Stomach (tissue), 4 donors: ENCODE measurements at regions not wholly inside any gene's neighbourhood (a gene's known extent, or its start where the extent isn't known, plus 50 kb on each side); places are given as distances from the start of the nearest gene placed in this dataset.

Source experiments
- EP300 ChIP-seq: sonication (generic); formaldehyde crosslinking; IDR thresholded peaks from one replicate; pipeline ENCODE4 v1.6.1; 2017; ENCODE audit warnings: antibody characterized with exemption
- POLR2A ChIP-seq, 4 donors: fragments of 450-650 bp; IDR thresholded peaks; one replicate each; pipeline ENCODE4 v1.6.1; 2016; ENCODE audit warnings: antibody characterized with exemption in 4 of 4, control low read depth in 2 of 4, mild to moderate bottlenecking in 1 of 4, moderate library complexity in 1 of 4
- POLR2AphosphoS5 ChIP-seq, 3 donors: sonication (generic); formaldehyde crosslinking; IDR thresholded peaks; one replicate each; pipeline ENCODE4 v1.6.1; 2016; ENCODE audit warnings: antibody characterized with exemption in 3 of 3
- TF ChIP-seq, protein P1 (sequence below), 7 experiments: fragments of 450-650 bp in 4 of 7; fragments of 200-600 bp in 3 of 7; sonication (generic) in 3 of 7; IDR thresholded peaks; one replicate each; pipeline ENCODE4 v1.5.1; 2016 to 2019; ENCODE audit warnings: antibody characterized with exemption in 7 of 7, control low read depth in 2 of 7, mild to moderate bottlenecking in 1 of 7

DNA sequence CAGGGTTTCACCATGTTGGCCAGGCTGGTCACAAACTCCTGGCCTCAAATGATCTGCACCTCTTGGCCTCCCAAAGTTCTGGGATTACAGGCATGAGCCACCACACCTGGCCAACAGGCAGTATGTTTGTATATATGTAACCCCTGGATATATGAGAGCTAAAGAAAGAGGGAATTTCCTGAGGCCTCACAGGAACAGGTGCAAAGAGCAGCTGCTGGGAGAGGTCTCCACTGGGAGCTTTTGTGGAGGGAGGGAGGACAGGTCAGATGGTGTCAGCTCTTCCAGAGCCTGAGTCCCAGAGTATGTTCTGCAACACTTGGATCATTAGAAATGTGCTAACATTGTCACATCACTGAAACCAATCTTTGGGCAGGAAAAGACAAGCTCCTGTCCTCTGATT is 110.1 kb upstream of the KIF5B start:
- TF ChIP-seq POLR2AphosphoS5 (IDR thresholded peaks at IDR 0.05): no peak
- no peak for TF ChIP-seq POLR2A (IDR thresholded peaks at IDR 0.05)
- TF ChIP-seq, protein P1, sequence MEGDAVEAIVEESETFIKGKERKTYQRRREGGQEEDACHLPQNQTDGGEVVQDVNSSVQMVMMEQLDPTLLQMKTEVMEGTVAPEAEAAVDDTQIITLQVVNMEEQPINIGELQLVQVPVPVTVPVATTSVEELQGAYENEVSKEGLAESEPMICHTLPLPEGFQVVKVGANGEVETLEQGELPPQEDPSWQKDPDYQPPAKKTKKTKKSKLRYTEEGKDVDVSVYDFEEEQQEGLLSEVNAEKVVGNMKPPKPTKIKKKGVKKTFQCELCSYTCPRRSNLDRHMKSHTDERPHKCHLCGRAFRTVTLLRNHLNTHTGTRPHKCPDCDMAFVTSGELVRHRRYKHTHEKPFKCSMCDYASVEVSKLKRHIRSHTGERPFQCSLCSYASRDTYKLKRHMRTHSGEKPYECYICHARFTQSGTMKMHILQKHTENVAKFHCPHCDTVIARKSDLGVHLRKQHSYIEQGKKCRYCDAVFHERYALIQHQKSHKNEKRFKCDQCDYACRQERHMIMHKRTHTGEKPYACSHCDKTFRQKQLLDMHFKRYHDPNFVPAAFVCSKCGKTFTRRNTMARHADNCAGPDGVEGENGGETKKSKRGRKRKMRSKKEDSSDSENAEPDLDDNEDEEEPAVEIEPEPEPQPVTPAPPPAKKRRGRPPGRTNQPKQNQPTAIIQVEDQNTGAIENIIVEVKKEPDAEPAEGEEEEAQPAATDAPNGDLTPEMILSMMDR (IDR thresholded peaks at IDR 0.05): no peak
- no peak for TF ChIP-seq EP300
